ENCODE measurements at regions not wholly inside any gene's neighbourhood (a gene's known extent, or its start where the extent isn't known, plus 50 kb on each side); places are given as distances from the start of the nearest gene placed in this dataset.

- Histone ChIP-seq H4K91ac (ENCODE audit: low read depth, low read length) (no peak overlapping the region), H3K4me2 (ENCODE audit: low read length) (no peak overlapping the region), H3K79me1 (ENCODE audit: low read length) (peaks cover 9% of the 10 kb centered on the region), H3K4me3 (ENCODE audit: low read depth, low read length) (no peak overlapping the region), H3K9ac (ENCODE audit: low read length) (no peak overlapping the region), H3K4ac (ENCODE audit: low read depth, low read length) (no peak overlapping the region), H3K18ac (ENCODE audit: low read length) (no peak overlapping the region), H3K14ac (ENCODE audit: low read length) (no peak overlapping the region), H4K8ac (ENCODE audit: low read depth, low read length) (no peak overlapping the region), H2AFZ (ENCODE audit: insufficient read depth, low read length, poor library complexity) (no peak overlapping the region), H4K12ac (ENCODE audit: low read depth, low read length) (no peak overlapping the region), H2BK12ac (ENCODE audit: low read length) (no peak overlapping the region), H3K27ac (ENCODE audit: low read depth, low read length) (no peak overlapping the region), H3K4me1 (ENCODE audit: control insufficient read depth in 1 of 2, insufficient read depth in 2 of 2, low read length in 2 of 2) (peaks cover 2 to 3% of the 10 kb centered on the region in 2 experiments), H3K9me3 (ENCODE audit: insufficient read depth, low read depth, low read length) (no peaks in the 10 kb centered on the region), H3K27me3 (ENCODE audit: insufficient read depth, low read length) (no peaks in the 10 kb centered on the region), H2BK5ac (ENCODE audit: low read depth, low read length, poor library complexity) (no peak overlapping the region), H3K36me3 (ENCODE audit: control insufficient read depth in 1 of 2, insufficient read depth in 2 of 2, low read length in 2 of 2) (no peaks in the 10 kb centered on the region), H3K79me2 (ENCODE audit: control insufficient read depth, insufficient read depth, low read length, poor library complexity) (no peaks in the 10 kb centered on the region), H2AK5ac (ENCODE audit: low read length) (no peak overlapping the region), H2BK120ac (ENCODE audit: insufficient read depth, low read length, poor library complexity) (no peak overlapping the region), H3K23ac (ENCODE audit: low read length) (no peak overlapping the region)
- WGBS (ENCODE audit: extremely low coverage, insufficient coverage, insufficient read length), result no CpG with 5 or more reads among the region's 1 CpG
- no peak for DNase-seq
Observed at GRCh38 chr10:33388382-33388781, 53.9 kb upstream of the NRP1 start.

GRCh38 chr10:33387720-33388119 is 53.3 kb upstream of the NRP1 start:
- no peak overlapping the region for H2BK5ac ChIP-seq (ENCODE audit: low read depth, low read length, poor library complexity)
- H2AFZ ChIP-seq (ENCODE audit: insufficient read depth, low read length, poor library complexity), result no peak overlapping the region
- no peak overlapping the region for H3K18ac ChIP-seq (ENCODE audit: low read length)
- H3K23ac ChIP-seq (ENCODE audit: low read length), result no peak overlapping the region
- peak overlapping the region; percentile 69 for H2BK12ac ChIP-seq (ENCODE audit: low read length)
- H3K4me2 ChIP-seq (ENCODE audit: low read length), result no peak overlapping the region
- peaks cover 9% of the 10 kb centered on the region for H3K79me1 ChIP-seq (ENCODE audit: low read length)
- no peaks in the 10 kb centered on the region for H3K9me3 ChIP-seq (ENCODE audit: insufficient read depth, low read depth, low read length)
- whole genome bisulfite sequencing (ENCODE audit: extremely low coverage, insufficient coverage, insufficient read length), result no CpG with 5 or more reads among the region's 5 CpGs
- H4K8ac ChIP-seq (ENCODE audit: low read depth, low read length), result no peak overlapping the region
- peaks cover 2% of the 10 kb centered on the region in 2 experiments for H3K4me1 ChIP-seq (ENCODE audit: control insufficient read depth in 1 of 2, insufficient read depth in 2 of 2, low read length in 2 of 2)
- no peaks in the 10 kb centered on the region for H3K27me3 ChIP-seq (ENCODE audit: insufficient read depth, low read length)
- H4K12ac ChIP-seq (ENCODE audit: low read depth, low read length), result no peak overlapping the region
- peak overlapping the region; percentile 51 for H4K91ac ChIP-seq (ENCODE audit: low read depth, low read length)
- no peak overlapping the region for H2AK5ac ChIP-seq (ENCODE audit: low read length)
- no peak overlapping the region for H3K27ac ChIP-seq (ENCODE audit: low read depth, low read length)
- H3K4ac ChIP-seq (ENCODE audit: low read depth, low read length), result no peak overlapping the region
- peak overlapping the region; percentile 34 for H3K14ac ChIP-seq (ENCODE audit: low read length)
- no peaks in the 10 kb centered on the region for H3K79me2 ChIP-seq (ENCODE audit: control insufficient read depth, insufficient read depth, low read length, poor library complexity)
- no peak overlapping the region for H3K4me3 ChIP-seq (ENCODE audit: low read depth, low read length)
- peak overlapping the region; percentile 2 for H2BK120ac ChIP-seq (ENCODE audit: insufficient read depth, low read length, poor library complexity)
- H3K9ac ChIP-seq (ENCODE audit: low read length), result no peak overlapping the region
- DNase-seq, result no peak
- no peaks in the 10 kb centered on the region for H3K36me3 ChIP-seq (ENCODE audit: control insufficient read depth in 1 of 2, insufficient read depth in 2 of 2, low read length in 2 of 2)

DNA sequence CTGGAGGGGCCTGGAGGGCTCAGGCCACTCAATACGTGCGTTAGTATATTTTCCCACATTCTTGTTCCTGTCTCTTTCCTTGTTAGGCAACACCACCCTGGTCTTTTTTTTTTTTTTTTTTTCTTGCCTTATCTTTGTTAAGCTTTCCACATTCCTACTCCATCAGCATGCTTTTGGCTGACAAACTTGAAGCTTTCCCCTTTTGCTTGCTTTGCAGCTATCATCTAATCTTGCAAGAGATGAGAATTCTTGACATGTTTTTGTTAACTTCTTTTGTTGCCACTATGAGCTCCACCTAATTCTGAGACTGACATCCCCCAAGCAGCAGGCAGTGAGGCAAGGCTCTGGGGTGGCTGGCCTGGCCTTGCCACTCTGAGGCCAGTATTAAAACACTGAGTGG is 52.5 kb upstream of the NRP1 start:
- H2AK5ac ChIP-seq (ENCODE audit: low read length), result no peak overlapping the region
- no peak overlapping the region for H3K4me3 ChIP-seq (ENCODE audit: low read depth, low read length)
- peak; percentile 50 to 94 for DNase-seq
- no peak overlapping the region for H4K8ac ChIP-seq (ENCODE audit: low read depth, low read length)
- H3K9ac ChIP-seq (ENCODE audit: low read length), result no peak overlapping the region
- no peaks in the 10 kb centered on the region for H3K79me2 ChIP-seq (ENCODE audit: control insufficient read depth, insufficient read depth, low read length, poor library complexity)
- H2BK5ac ChIP-seq (ENCODE audit: low read depth, low read length, poor library complexity), result no peak overlapping the region
- no peak overlapping the region for H3K23ac ChIP-seq (ENCODE audit: low read length)
- H3K79me1 ChIP-seq (ENCODE audit: low read length), result peaks cover 9% of the 10 kb centered on the region
- H4K91ac ChIP-seq (ENCODE audit: low read depth, low read length), result no peak overlapping the region
- no peaks in the 10 kb centered on the region for H3K36me3 ChIP-seq (ENCODE audit: control insufficient read depth in 1 of 2, insufficient read depth in 2 of 2, low read length in 2 of 2)
- H4K12ac ChIP-seq (ENCODE audit: low read depth, low read length), result no peak overlapping the region
- H3K27me3 ChIP-seq (ENCODE audit: insufficient read depth, low read length), result no peaks in the 10 kb centered on the region
- no CpG with 5 or more reads among the region's 2 CpGs for WGBS (ENCODE audit: extremely low coverage, insufficient coverage, insufficient read length)
- H3K4me1 ChIP-seq (ENCODE audit: control insufficient read depth in 1 of 2, insufficient read depth in 2 of 2, low read length in 2 of 2), result peaks cover 0 to 2% of the 10 kb centered on the region in 2 experiments
- no peak overlapping the region for H2BK12ac ChIP-seq (ENCODE audit: low read length)
- no peak overlapping the region for H3K18ac ChIP-seq (ENCODE audit: low read length)
- no peak overlapping the region for H3K4me2 ChIP-seq (ENCODE audit: low read length)
- H2AFZ ChIP-seq (ENCODE audit: insufficient read depth, low read length, poor library complexity), result no peak overlapping the region
- H3K27ac ChIP-seq (ENCODE audit: low read depth, low read length), result peak overlapping the region; percentile 66
- no peak overlapping the region for H3K4ac ChIP-seq (ENCODE audit: low read depth, low read length)
- H3K9me3 ChIP-seq (ENCODE audit: insufficient read depth, low read depth, low read length), result no peaks in the 10 kb centered on the region
- no peak overlapping the region for H3K14ac ChIP-seq (ENCODE audit: low read length)
- no peak overlapping the region for H2BK120ac ChIP-seq (ENCODE audit: insufficient read depth, low read length, poor library complexity)

DNA sequence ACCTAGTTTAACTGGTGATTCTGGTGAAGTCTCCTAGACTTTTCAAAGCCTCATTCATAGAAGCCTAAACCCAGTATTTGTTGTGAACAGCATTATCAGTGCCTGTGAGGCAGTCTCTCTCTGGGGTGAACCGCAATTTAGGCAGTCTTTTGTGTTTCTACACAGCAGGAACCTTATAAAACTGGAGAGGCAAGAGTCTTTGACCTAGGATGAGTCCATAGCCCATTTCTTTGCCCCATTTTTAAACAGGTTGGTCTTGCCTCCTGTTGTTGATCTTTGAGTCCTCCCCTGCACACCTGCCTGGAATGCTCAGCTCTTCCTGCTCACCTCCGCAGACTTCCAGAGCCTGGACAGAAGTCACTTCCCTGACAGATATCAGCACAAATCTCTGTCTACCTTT is 51.2 kb upstream of the NRP1 start:
- Histone ChIP-seq H2BK120ac (ENCODE audit: insufficient read depth, low read length, poor library complexity) (no peak overlapping the region), H3K9ac (ENCODE audit: low read length) (no peak overlapping the region), H3K18ac (ENCODE audit: low read length) (no peak overlapping the region), H3K4ac (ENCODE audit: low read depth, low read length) (no peak overlapping the region), H3K36me3 (ENCODE audit: control insufficient read depth in 1 of 2, insufficient read depth in 2 of 2, low read length in 2 of 2) (no peaks in the 10 kb centered on the region), H2AFZ (ENCODE audit: insufficient read depth, low read length, poor library complexity) (no peak overlapping the region), H3K79me2 (ENCODE audit: control insufficient read depth, insufficient read depth, low read length, poor library complexity) (no peaks in the 10 kb centered on the region), H4K91ac (ENCODE audit: low read depth, low read length) (no peak overlapping the region), H4K8ac (ENCODE audit: low read depth, low read length) (no peak overlapping the region), H3K23ac (ENCODE audit: low read length) (no peak overlapping the region), H3K79me1 (ENCODE audit: low read length) (peaks cover 9% of the 10 kb centered on the region), H4K12ac (ENCODE audit: low read depth, low read length) (no peak overlapping the region), H3K4me1 (ENCODE audit: control insufficient read depth in 1 of 2, insufficient read depth in 2 of 2, low read length in 2 of 2) (peaks cover 0 to 2% of the 10 kb centered on the region in 2 experiments), H3K4me3 (ENCODE audit: low read depth, low read length) (no peak overlapping the region), H3K9me3 (ENCODE audit: insufficient read depth, low read depth, low read length) (no peaks in the 10 kb centered on the region), H3K4me2 (ENCODE audit: low read length) (no peak overlapping the region), H2AK5ac (ENCODE audit: low read length) (no peak overlapping the region), H2BK5ac (ENCODE audit: low read depth, low read length, poor library complexity) (peak overlapping the region; percentile 42), H3K14ac (ENCODE audit: low read length) (no peak overlapping the region), H3K27me3 (ENCODE audit: insufficient read depth, low read length) (no peaks in the 10 kb centered on the region), H2BK12ac (ENCODE audit: low read length) (no peak overlapping the region), H3K27ac (ENCODE audit: low read depth, low read length) (peak overlapping the region; percentile 57)
- WGBS (ENCODE audit: extremely low coverage, insufficient coverage, insufficient read length), result no CpG with 5 or more reads among the region's 2 CpGs
- DNase-seq, result no peak

Measured in trophoblast cell (in vitro differentiated cells and primary cell).